ENCODE measurements at regions not wholly inside any gene's neighbourhood (a gene's known extent, or its start where the extent isn't known, plus 50 kb on each side); places are given as distances from the start of the nearest gene placed in this dataset.
"Not testable (repeated sequence)": the region's sequence is repeated elsewhere in the genome, so short reads cannot be mapped to it uniquely, and the experiment has no call there.

GRCh38 chr11:100525197-100525596 is 161.9 kb upstream of the ARHGAP42 start:
- Histone ChIP-seq H3K4me2 (no peak overlapping the region), H3K36me3 (replicated peaks; ENCODE audit: insufficient read depth, low read depth) (no peaks in the 10 kb centered on the region), H3K27ac (no peak overlapping the region), H3K9me2 (replicated peaks; ENCODE audit: insufficient read depth) (no peaks in the 10 kb centered on the region), H3K4me1 (ENCODE audit: insufficient read depth) (no peaks in the 10 kb centered on the region), H3K27me3 (no peaks in the 10 kb centered on the region), H3K9me3 (ENCODE audit: low read depth) (no peaks in the 10 kb centered on the region), H3K4me3 (no peak overlapping the region), H3K79me2 (no peaks in the 10 kb centered on the region), H2AFZ (no peak overlapping the region), H4K20me1 (ENCODE audit: insufficient read depth, poor library complexity, severe bottlenecking) (no peaks in the 10 kb centered on the region)
- WGBS (ENCODE audit: low lambda C conversion rate, missing lambda C conversion rate) = 96% methylated on average over 4 of the region's 4 CpGs
- TF ChIP-seq CTCF (IDR thresholded peaks at IDR 0.05; ENCODE audit: poor library complexity) (no peak), EZH2phosphoT487 (IDR thresholded peaks at IDR 0.05; ENCODE audit: low read depth, severe bottlenecking, unreplicated experiment) (no peak), EZH2 (IDR thresholded peaks at IDR 0.05; ENCODE audit: borderline replicate concordance) (no peak)
- DNase-seq (ENCODE audit: low spot score) = no peak

GRCh38 chr11:100525635-100526034 is 161.5 kb upstream of the ARHGAP42 start:
- no peaks in the 10 kb centered on the region for H3K9me3 ChIP-seq (ENCODE audit: low read depth)
- H4K20me1 ChIP-seq (ENCODE audit: insufficient read depth, poor library complexity, severe bottlenecking) = no peaks in the 10 kb centered on the region
- no peaks in the 10 kb centered on the region for H3K9me2 ChIP-seq (replicated peaks; ENCODE audit: insufficient read depth)
- H3K27ac ChIP-seq = no peak overlapping the region
- no peaks in the 10 kb centered on the region for H3K79me2 ChIP-seq
- H3K4me3 ChIP-seq = no peak overlapping the region
- DNase-seq (ENCODE audit: low spot score) = no peak
- H3K4me2 ChIP-seq = no peak overlapping the region
- H3K4me1 ChIP-seq (ENCODE audit: insufficient read depth) = no peaks in the 10 kb centered on the region
- WGBS (ENCODE audit: low lambda C conversion rate, missing lambda C conversion rate) = 42% methylated on average over 2 of the region's 2 CpGs
- no peak for TF ChIP-seq EZH2 (IDR thresholded peaks at IDR 0.05; ENCODE audit: borderline replicate concordance)
- no peak for TF ChIP-seq CTCF (IDR thresholded peaks at IDR 0.05; ENCODE audit: poor library complexity)
- no peak for TF ChIP-seq EZH2phosphoT487 (IDR thresholded peaks at IDR 0.05; ENCODE audit: low read depth, severe bottlenecking, unreplicated experiment)
- no peak overlapping the region for H2AFZ ChIP-seq
- no peaks in the 10 kb centered on the region for H3K36me3 ChIP-seq (replicated peaks; ENCODE audit: insufficient read depth, low read depth)
- H3K27me3 ChIP-seq = no peaks in the 10 kb centered on the region

GRCh38 chr11:100528872-100529416 is 158.1 kb upstream of the ARHGAP42 start:
- no peaks in the 10 kb centered on the region for H3K79me2 ChIP-seq
- no peaks in the 10 kb centered on the region for H4K20me1 ChIP-seq (ENCODE audit: insufficient read depth, poor library complexity, severe bottlenecking)
- no peaks in the 10 kb centered on the region for H3K36me3 ChIP-seq (replicated peaks; ENCODE audit: insufficient read depth, low read depth)
- WGBS (ENCODE audit: low lambda C conversion rate, missing lambda C conversion rate) = 89% methylated on average over 5 of the region's 5 CpGs
- no peak for DNase-seq (ENCODE audit: low spot score)
- no peak overlapping the region for H3K27ac ChIP-seq
- no peak overlapping the region for H3K4me3 ChIP-seq
- no peaks in the 10 kb centered on the region for H3K4me1 ChIP-seq (ENCODE audit: insufficient read depth)
- H3K9me3 ChIP-seq (ENCODE audit: low read depth) = no peaks in the 10 kb centered on the region
- H3K9me2 ChIP-seq (replicated peaks; ENCODE audit: insufficient read depth) = no peaks in the 10 kb centered on the region
- H3K27me3 ChIP-seq = no peaks in the 10 kb centered on the region
- TF ChIP-seq EZH2 (IDR thresholded peaks at IDR 0.05; ENCODE audit: borderline replicate concordance) (no peak), CTCF (IDR thresholded peaks at IDR 0.05; ENCODE audit: poor library complexity) (no peak), EZH2phosphoT487 (IDR thresholded peaks at IDR 0.05; ENCODE audit: low read depth, severe bottlenecking, unreplicated experiment) (no peak)
- no peak overlapping the region for H3K4me2 ChIP-seq
- no peak overlapping the region for H2AFZ ChIP-seq

- not testable (repeated sequence) for H3K27ac ChIP-seq; H3K9me3 ChIP-seq (ENCODE audit: low read depth); DNase-seq (ENCODE audit: low spot score); H3K4me3 ChIP-seq; H3K27me3 ChIP-seq; H3K36me3 ChIP-seq (replicated peaks; ENCODE audit: insufficient read depth, low read depth); H4K20me1 ChIP-seq (ENCODE audit: insufficient read depth, poor library complexity, severe bottlenecking); H3K4me1 ChIP-seq (ENCODE audit: insufficient read depth); H3K4me2 ChIP-seq; H2AFZ ChIP-seq; H3K9me2 ChIP-seq (replicated peaks; ENCODE audit: insufficient read depth); H3K79me2 ChIP-seq
- WGBS (ENCODE audit: low lambda C conversion rate, missing lambda C conversion rate) = 95% methylated on average over 1 of the region's 1 CpG
Measured at GRCh38 chr11:100531290-100531689, 155.8 kb upstream of the ARHGAP42 start.

Measured in hepatocyte (in vitro differentiated cells).